ENCODE measurements at regions not wholly inside any gene's neighbourhood (a gene's known extent, or its start where the extent isn't known, plus 50 kb on each side); places are given as distances from the start of the nearest gene placed in this dataset.

DNA sequence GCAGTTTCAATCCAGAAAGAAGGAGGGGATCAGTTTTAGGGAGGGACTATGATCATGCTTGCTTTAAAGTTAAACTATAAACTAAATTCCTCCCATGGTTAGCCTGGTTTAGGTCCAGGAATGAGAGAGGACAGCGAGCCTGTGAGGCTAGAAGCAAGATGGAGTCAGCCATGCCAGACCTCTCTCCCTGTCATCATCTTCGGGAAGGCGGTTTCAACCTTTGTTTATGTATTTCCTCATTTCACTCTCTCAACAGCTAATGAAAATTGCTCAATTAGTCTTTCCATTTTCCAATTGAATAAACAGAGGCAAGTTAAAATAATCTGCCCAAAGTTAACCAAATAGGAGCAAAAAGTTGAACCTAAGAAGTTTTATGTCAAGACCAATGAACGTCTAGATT is 201.5 kb downstream of the KCNJ2 start:
- no peak for TF ChIP-seq FOXA2 (IDR thresholded peaks at IDR 0.05)
- TF ChIP-seq FOXA1 (IDR thresholded peaks at IDR 0.05), result no peak
- TF ChIP-seq, protein P1, sequence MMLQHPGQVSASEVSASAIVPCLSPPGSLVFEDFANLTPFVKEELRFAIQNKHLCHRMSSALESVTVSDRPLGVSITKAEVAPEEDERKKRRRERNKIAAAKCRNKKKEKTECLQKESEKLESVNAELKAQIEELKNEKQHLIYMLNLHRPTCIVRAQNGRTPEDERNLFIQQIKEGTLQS (IDR thresholded peaks at IDR 0.05), result no peak
- TF ChIP-seq EGR1 (IDR thresholded peaks at IDR 0.05; ENCODE audit: low read depth in 2 of 2), result no peak
- TF ChIP-seq TAF1 (conservative IDR thresholded peaks at IDR 0.05), result no peak
- TF ChIP-seq NR2F2 (IDR thresholded peaks at IDR 0.05), result no peak
- TF ChIP-seq, protein P2, sequence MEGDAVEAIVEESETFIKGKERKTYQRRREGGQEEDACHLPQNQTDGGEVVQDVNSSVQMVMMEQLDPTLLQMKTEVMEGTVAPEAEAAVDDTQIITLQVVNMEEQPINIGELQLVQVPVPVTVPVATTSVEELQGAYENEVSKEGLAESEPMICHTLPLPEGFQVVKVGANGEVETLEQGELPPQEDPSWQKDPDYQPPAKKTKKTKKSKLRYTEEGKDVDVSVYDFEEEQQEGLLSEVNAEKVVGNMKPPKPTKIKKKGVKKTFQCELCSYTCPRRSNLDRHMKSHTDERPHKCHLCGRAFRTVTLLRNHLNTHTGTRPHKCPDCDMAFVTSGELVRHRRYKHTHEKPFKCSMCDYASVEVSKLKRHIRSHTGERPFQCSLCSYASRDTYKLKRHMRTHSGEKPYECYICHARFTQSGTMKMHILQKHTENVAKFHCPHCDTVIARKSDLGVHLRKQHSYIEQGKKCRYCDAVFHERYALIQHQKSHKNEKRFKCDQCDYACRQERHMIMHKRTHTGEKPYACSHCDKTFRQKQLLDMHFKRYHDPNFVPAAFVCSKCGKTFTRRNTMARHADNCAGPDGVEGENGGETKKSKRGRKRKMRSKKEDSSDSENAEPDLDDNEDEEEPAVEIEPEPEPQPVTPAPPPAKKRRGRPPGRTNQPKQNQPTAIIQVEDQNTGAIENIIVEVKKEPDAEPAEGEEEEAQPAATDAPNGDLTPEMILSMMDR (IDR thresholded peaks at IDR 0.05; ENCODE audit: low read depth, low read length, missing input control), result no peak
- TF ChIP-seq RXRA (IDR thresholded peaks at IDR 0.05), result no peak
- no peak for TF ChIP-seq JUND (IDR thresholded peaks at IDR 0.05)
- no peak for TF ChIP-seq SP1 (IDR thresholded peaks at IDR 0.05)
- H3K27ac ChIP-seq (ENCODE audit: low read depth in 1 of 2, low read length in 2 of 2), result no peak overlapping the region
- no peak for DNase-seq (ENCODE audit: low spot score)
- no peak overlapping the region for H3K9ac ChIP-seq (ENCODE audit: low read depth in 1 of 2, low read length in 2 of 2)
- no peaks in the 10 kb centered on the region for H3K36me3 ChIP-seq (ENCODE audit: control insufficient read depth in 4 of 4, insufficient read depth in 3 of 4, low read depth in 1 of 4, low read length in 3 of 4)
- WGBS, result 71% methylated on average over 4 of the region's 4 CpGs
- H3K9me3 ChIP-seq (ENCODE audit: control insufficient read depth in 4 of 4, low read length in 3 of 4), result peaks cover 0 to 1% (median 0%) of the 10 kb centered on the region in 4 donors
- H3K27me3 ChIP-seq (ENCODE audit: control insufficient read depth in 4 of 4, insufficient read depth in 4 of 4, low read length in 3 of 4), result peaks cover 0 to 3% (median 1%) of the 10 kb centered on the region in 4 donors
- H3K4me3 ChIP-seq (ENCODE audit: low read depth in 1 of 3, low read length in 3 of 3), result no peak overlapping the region
- H3K4me1 ChIP-seq (ENCODE audit: control insufficient read depth in 4 of 4, insufficient read depth in 4 of 4, low read length in 3 of 4), result no peaks in the 10 kb centered on the region

DNA sequence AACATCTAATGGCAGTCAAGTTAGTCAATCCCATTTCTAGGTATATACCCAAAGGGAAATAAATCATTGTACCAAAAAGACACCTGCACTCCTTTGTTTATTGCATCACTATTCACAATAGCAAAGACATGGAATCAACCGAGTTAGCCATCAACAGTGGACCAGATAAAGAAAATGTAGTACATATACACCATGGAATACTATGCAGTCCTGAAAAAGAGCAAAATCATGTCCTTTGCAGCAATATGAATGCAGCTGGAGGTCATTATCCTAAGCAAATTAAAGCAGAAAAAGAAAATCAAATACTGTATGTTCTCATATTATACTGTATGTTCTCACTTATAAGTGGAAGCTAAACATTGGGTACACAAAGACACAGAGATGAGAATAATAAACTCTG is 204.0 kb downstream of the KCNJ2 start:
- no peak for DNase-seq (ENCODE audit: low spot score)
- 64% methylated on average over 1 of the region's 1 CpG for WGBS
- Histone ChIP-seq H3K4me1 (ENCODE audit: control insufficient read depth in 4 of 4, insufficient read depth in 4 of 4, low read length in 3 of 4) (no peaks in the 10 kb centered on the region), H3K9ac (ENCODE audit: low read depth in 1 of 2, low read length in 2 of 2) (no peak overlapping the region), H3K27ac (ENCODE audit: low read depth in 1 of 2, low read length in 2 of 2) (no peak overlapping the region), H3K27me3 (ENCODE audit: control insufficient read depth in 4 of 4, insufficient read depth in 4 of 4, low read length in 3 of 4) (peaks cover 0 to 3% (median 1%) of the 10 kb centered on the region in 4 donors), H3K36me3 (ENCODE audit: control insufficient read depth in 4 of 4, insufficient read depth in 3 of 4, low read depth in 1 of 4, low read length in 3 of 4) (no peaks in the 10 kb centered on the region), H3K9me3 (ENCODE audit: control insufficient read depth in 4 of 4, low read length in 3 of 4) (peaks cover 0 to 1% (median 0%) of the 10 kb centered on the region in 4 donors), H3K4me3 (ENCODE audit: low read depth in 1 of 3, low read length in 3 of 3) (no peak overlapping the region)
- TF ChIP-seq, protein P3, sequence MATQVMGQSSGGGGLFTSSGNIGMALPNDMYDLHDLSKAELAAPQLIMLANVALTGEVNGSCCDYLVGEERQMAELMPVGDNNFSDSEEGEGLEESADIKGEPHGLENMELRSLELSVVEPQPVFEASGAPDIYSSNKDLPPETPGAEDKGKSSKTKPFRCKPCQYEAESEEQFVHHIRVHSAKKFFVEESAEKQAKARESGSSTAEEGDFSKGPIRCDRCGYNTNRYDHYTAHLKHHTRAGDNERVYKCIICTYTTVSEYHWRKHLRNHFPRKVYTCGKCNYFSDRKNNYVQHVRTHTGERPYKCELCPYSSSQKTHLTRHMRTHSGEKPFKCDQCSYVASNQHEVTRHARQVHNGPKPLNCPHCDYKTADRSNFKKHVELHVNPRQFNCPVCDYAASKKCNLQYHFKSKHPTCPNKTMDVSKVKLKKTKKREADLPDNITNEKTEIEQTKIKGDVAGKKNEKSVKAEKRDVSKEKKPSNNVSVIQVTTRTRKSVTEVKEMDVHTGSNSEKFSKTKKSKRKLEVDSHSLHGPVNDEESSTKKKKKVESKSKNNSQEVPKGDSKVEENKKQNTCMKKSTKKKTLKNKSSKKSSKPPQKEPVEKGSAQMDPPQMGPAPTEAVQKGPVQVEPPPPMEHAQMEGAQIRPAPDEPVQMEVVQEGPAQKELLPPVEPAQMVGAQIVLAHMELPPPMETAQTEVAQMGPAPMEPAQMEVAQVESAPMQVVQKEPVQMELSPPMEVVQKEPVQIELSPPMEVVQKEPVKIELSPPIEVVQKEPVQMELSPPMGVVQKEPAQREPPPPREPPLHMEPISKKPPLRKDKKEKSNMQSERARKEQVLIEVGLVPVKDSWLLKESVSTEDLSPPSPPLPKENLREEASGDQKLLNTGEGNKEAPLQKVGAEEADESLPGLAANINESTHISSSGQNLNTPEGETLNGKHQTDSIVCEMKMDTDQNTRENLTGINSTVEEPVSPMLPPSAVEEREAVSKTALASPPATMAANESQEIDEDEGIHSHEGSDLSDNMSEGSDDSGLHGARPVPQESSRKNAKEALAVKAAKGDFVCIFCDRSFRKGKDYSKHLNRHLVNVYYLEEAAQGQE (IDR thresholded peaks at IDR 0.05), result no peak
- no peak for TF ChIP-seq TAF1 (conservative IDR thresholded peaks at IDR 0.05)
- no peak for TF ChIP-seq NR2F2 (IDR thresholded peaks at IDR 0.05)
- TF ChIP-seq FOXA1 (IDR thresholded peaks at IDR 0.05), result no peak
- no peak for TF ChIP-seq FOXA2 (IDR thresholded peaks at IDR 0.05)
- TF ChIP-seq JUND (IDR thresholded peaks at IDR 0.05), result no peak
- TF ChIP-seq RXRA (IDR thresholded peaks at IDR 0.05), result no peak

DNA sequence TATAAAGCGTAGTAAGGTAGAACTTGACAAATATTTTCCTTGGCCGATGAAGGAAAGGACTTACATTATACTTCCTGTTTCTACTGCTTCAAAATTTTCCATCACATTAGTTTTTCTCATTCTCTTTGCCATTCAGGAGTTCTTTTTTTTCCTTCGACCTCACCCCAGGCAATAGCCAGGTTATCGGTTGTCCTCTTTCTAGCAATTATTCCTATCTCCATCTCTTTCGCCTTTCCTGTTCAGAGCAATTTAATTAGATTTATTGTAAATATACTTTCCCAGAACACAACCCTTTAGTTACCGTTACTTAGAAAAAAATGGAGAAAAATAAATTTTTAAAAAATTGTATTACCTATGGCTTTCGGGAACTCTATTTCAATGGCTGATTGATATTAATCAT is 205.2 kb downstream of the KCNJ2 start:
- Histone ChIP-seq H3K27me3 (ENCODE audit: control insufficient read depth in 4 of 4, insufficient read depth in 4 of 4, low read length in 3 of 4) (peaks cover 0 to 3% (median 1%) of the 10 kb centered on the region in 4 donors), H3K27ac (ENCODE audit: low read depth in 1 of 2, low read length in 2 of 2) (no peak overlapping the region), H3K4me1 (ENCODE audit: control insufficient read depth in 4 of 4, insufficient read depth in 4 of 4, low read length in 3 of 4) (no peaks in the 10 kb centered on the region), H3K4me3 (ENCODE audit: low read depth in 1 of 3, low read length in 3 of 3) (no peak overlapping the region), H3K9ac (ENCODE audit: low read depth in 1 of 2, low read length in 2 of 2) (no peak overlapping the region), H3K9me3 (ENCODE audit: control insufficient read depth in 4 of 4, low read length in 3 of 4) (peaks cover 0 to 1% (median 0%) of the 10 kb centered on the region in 4 donors), H3K36me3 (ENCODE audit: control insufficient read depth in 4 of 4, insufficient read depth in 3 of 4, low read depth in 1 of 4, low read length in 3 of 4) (no peaks in the 10 kb centered on the region)
- 74% methylated on average over 7 of the region's 7 CpGs for WGBS
- no peak for DNase-seq (ENCODE audit: low spot score)
- TF ChIP-seq, protein P2 (IDR thresholded peaks at IDR 0.05; ENCODE audit: low read depth, low read length, missing input control), result no peak
- TF ChIP-seq JUND (IDR thresholded peaks at IDR 0.05) (no peak), YY1 (IDR thresholded peaks at IDR 0.05) (no peak), NR2F2 (IDR thresholded peaks at IDR 0.05) (no peak), RAD21 (IDR thresholded peaks at IDR 0.05) (no peak), RXRA (IDR thresholded peaks at IDR 0.05) (no peak), EGR1 (IDR thresholded peaks at IDR 0.05; ENCODE audit: low read depth in 2 of 2) (no peak), GABPA (IDR thresholded peaks at IDR 0.05 in 1 of 2, conservative IDR thresholded peaks at IDR 0.05 in 1 of 2) (no peak), FOXA1 (IDR thresholded peaks at IDR 0.05) (no peak), SP1 (IDR thresholded peaks at IDR 0.05) (no peak), TAF1 (conservative IDR thresholded peaks at IDR 0.05) (no peak), HNF4A (conservative IDR thresholded peaks at IDR 0.05) (no peak), HNF4G (IDR thresholded peaks at IDR 0.05) (no peak)
- TF ChIP-seq, protein P4, sequence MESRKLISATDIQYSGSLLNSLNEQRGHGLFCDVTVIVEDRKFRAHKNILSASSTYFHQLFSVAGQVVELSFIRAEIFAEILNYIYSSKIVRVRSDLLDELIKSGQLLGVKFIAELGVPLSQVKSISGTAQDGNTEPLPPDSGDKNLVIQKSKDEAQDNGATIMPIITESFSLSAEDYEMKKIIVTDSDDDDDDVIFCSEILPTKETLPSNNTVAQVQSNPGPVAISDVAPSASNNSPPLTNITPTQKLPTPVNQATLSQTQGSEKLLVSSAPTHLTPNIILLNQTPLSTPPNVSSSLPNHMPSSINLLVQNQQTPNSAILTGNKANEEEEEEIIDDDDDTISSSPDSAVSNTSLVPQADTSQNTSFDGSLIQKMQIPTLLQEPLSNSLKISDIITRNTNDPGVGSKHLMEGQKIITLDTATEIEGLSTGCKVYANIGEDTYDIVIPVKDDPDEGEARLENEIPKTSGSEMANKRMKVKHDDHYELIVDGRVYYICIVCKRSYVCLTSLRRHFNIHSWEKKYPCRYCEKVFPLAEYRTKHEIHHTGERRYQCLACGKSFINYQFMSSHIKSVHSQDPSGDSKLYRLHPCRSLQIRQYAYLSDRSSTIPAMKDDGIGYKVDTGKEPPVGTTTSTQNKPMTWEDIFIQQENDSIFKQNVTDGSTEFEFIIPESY (IDR thresholded peaks at IDR 0.05), result no peak
- TF ChIP-seq, protein P5, sequence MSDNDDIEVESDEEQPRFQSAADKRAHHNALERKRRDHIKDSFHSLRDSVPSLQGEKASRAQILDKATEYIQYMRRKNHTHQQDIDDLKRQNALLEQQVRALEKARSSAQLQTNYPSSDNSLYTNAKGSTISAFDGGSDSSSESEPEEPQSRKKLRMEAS (IDR thresholded peaks at IDR 0.05), result no peak

All from liver (tissue), 8 donors.